Lower leg skin (tissue), 4 donors: ENCODE measurements at regions not wholly inside any gene's neighbourhood (a gene's known extent, or its start where the extent isn't known, plus 50 kb on each side); places are given as distances from the start of the nearest gene placed in this dataset.

Experiments
- DNase-seq, 2 donors: peaks; one replicate each; pipeline ENCODE4 v3.0.0-alpha.2; 2019; ENCODE audit warnings: low spot score in 2 of 2
- H3K4me3 ChIP-seq: fragments of 200-600 bp; sonication (generic); 2 replicates; pipeline ENCODE4 v1.5.1; 2017; ENCODE audit warnings: mild to moderate bottlenecking, low read depth; ENCODE audit not compliant: poor library complexity, severe bottlenecking
- POLR2A ChIP-seq, 2 donors: fragments of 450-650 bp; IDR thresholded peaks; one replicate each; pipeline ENCODE4 v1.6.1; 2016 to 2017; ENCODE audit warnings: antibody characterized with exemption in 2 of 2, mild to moderate bottlenecking in 1 of 2, moderate library complexity in 1 of 2
- WGBS, 2 donors: methylation state at CpG; one replicate each; pipeline ENCODE4 v1.1.5; 2018; 5-methylcytosine and 5-hydroxymethylcytosine counted together
- intact Hi-C: fragments of 100-400 bp; cut with DNase I; formaldehyde crosslinking; loops from one replicate; pipeline ENCODE4 v1.15.0; 2023; ENCODE audit warnings: low total_unique reads
- TF ChIP-seq, protein P1 (sequence below), 3 donors: fragments of 450-650 bp; IDR thresholded peaks; one replicate each; pipeline ENCODE4 v1.5.1; 2016; ENCODE audit warnings: antibody characterized with exemption in 3 of 3, mild to moderate bottlenecking in 3 of 3, moderate library complexity in 2 of 3

DNA sequence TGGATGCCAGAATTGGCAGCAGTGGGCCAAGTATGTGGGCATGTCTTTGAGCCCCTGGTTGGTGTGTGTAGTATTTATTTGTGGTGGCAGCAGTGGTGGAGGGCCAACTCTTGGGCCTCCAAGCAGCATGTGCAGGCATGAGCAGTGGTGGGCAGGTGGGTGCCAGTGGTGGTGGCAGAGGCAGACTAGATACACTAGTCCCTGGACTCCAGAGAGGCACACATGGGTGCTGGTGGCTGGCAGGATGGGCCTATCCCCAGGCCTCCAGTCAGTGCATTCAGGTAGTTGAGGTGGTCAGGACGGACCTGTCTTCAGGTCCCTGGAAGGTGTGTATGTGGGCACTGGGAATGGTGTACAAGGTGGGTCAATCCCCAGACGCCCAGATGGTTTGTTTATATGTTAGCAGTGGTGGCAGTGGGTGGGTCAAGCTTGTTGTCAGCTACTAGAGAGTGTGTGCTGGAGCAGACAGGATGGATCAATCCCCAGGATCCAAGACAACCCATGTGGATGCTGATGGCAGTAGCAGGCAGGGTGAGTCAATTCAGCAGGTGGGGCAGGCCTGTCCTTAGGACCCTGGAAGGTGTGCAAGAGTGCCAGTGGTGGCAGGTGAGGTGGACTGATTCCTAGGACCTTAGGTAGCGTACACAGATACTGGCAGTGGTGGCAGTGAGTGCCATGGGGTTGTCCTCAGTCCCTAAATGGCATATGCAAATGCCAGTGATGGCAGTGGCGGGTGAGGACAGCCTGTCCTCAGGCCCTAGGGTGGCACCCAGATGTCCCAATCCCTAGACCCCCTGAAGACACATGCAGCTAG, 294.3 kb downstream of the RPS24 start:
- TF ChIP-seq POLR2A (IDR thresholded peaks at IDR 0.05) = no peak
- TF ChIP-seq, protein P1, sequence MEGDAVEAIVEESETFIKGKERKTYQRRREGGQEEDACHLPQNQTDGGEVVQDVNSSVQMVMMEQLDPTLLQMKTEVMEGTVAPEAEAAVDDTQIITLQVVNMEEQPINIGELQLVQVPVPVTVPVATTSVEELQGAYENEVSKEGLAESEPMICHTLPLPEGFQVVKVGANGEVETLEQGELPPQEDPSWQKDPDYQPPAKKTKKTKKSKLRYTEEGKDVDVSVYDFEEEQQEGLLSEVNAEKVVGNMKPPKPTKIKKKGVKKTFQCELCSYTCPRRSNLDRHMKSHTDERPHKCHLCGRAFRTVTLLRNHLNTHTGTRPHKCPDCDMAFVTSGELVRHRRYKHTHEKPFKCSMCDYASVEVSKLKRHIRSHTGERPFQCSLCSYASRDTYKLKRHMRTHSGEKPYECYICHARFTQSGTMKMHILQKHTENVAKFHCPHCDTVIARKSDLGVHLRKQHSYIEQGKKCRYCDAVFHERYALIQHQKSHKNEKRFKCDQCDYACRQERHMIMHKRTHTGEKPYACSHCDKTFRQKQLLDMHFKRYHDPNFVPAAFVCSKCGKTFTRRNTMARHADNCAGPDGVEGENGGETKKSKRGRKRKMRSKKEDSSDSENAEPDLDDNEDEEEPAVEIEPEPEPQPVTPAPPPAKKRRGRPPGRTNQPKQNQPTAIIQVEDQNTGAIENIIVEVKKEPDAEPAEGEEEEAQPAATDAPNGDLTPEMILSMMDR (IDR thresholded peaks at IDR 0.05) = no peak
- peak in 1 of 2 donors; percentile 49 for DNase-seq
- 93 to 94% methylated on average over 3 to 4 of the region's 4 CpGs for WGBS, 2 donors
- H3K4me3 ChIP-seq = no peak overlapping the region
- intact Hi-C loops = no loop called here

DNA sequence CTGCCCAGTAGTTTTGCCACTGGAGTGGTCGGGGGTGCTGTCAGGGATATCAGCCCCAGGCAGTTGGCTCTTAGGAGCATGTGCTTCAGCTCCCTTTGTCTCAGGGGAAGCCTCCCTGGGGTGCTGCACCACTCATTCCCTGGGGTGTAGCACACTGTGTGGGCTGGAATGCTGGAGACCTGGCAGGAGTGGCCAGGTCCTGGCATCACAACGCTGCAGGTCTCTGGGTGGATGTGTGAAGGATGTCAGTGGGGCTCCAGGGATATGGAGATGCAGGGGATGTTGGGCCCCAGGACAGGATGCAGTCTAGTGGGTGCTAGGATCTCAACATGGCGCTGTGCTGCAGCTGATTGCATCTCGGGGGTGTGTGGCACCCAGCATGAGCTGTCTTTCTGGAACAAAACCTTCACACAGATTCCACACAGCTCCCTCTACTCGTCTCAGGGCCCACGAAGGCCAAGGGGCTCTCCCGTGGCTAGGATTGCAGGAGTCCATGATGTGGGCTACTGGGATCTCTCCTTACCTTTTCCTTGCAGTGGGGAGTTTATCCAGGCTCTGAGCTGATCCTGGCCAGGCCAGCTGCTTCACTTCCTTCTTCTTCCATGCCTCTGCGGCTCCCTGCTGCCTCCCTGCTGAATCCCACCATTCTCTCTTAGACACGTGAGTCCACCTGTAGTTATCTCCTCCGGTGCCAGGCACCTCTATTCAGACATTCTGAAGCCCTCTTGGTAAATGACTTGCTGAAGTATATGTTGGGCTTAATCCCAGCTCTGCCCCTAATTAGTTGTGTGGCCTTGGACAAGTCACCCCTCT, 295.1 kb downstream of the RPS24 start:
- no peak for TF ChIP-seq POLR2A (IDR thresholded peaks at IDR 0.05)
- TF ChIP-seq, protein P1 (IDR thresholded peaks at IDR 0.05) = no peak
- 90 to 92% methylated on average over 9 to 10 of the region's 10 CpGs for WGBS, 2 donors
- H3K4me3 ChIP-seq = no peak overlapping the region
- peak in 1 of 2 donors; percentile 42 for DNase-seq
- intact Hi-C loops = no loop called here

DNA sequence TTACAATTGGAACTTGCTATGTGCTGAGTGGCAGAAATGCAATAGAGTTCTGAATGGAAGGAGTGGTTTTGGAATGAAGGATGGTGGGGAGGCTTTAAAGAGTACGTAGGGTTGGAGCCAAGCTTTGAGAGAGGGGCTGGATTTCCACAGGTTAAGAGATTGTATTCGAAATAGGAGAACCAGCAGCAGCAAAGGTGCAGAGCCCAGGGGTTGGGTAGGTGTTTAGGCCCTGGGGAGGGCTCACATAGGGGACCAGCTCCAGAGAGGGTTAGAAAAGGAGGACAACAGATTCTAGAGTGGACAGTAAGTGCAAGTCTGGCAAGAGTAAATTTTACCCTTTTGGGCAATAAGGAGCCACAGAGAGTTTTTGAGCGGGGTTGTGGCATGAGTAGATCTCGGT, 297.2 kb downstream of the RPS24 start:
- TF ChIP-seq POLR2A (IDR thresholded peaks at IDR 0.05) = no peak
- TF ChIP-seq, protein P1 (IDR thresholded peaks at IDR 0.05) = no peak
- no peak overlapping the region for H3K4me3 ChIP-seq
- no peak for DNase-seq
- intact Hi-C loops = no loop called here
- WGBS, 2 donors = 89 to 91% methylated on average over 4 of the region's 4 CpGs

DNA sequence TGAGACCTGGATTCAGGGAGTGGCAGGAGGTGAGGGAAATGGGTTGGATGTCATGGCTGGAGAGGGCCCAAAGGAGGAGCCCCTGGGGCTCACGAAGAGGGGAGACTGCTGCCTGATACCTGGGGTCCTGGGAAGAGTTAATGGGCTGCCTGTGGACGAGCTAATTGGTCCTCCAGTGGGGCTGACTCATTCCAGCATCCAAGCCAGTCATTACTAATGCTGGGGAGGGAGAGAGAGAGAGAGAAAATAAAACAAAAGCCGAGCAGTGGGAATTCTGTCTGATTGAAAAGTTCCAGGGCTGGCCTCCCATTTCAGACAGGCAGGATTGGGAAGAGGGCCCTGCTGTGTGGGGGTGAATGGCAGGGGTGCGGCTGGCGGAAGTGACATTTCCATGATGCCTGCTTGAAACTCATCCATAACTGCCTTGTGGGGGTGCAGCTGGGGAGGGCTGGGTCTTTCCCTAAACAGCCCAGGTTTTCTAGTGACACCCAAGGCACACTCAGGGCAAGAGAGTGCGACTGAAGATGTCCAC, 297.8 kb downstream of the RPS24 start:
- TF ChIP-seq, protein P1 (IDR thresholded peaks at IDR 0.05) = no peak
- TF ChIP-seq POLR2A (IDR thresholded peaks at IDR 0.05) = no peak
- 44 to 59% methylated on average over 6 of the region's 6 CpGs for WGBS, 2 donors

DNA sequence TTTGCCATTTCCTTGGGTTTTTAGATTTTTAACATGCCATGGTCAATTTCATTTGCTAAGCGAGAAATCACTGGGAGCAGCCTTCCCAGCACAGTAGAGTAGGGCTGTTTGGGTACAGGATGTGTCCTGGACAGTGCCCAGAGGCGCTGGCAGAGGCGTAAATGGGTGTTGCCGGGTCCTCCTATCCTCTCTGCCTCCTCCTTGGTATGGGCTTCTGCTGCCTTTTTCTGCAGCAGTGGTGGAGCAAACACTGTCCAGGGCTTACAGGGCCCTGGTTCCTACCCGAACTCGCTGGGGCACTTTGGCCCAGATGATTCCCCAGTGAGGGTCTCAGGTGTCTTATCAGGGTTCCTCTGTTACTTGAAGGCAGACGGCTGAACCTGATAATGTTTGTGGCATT, 298.3 kb downstream of the RPS24 start:
- 75 to 81% methylated on average over 7 of the region's 7 CpGs for WGBS, 2 donors
- no peak for TF ChIP-seq POLR2A (IDR thresholded peaks at IDR 0.05)
- TF ChIP-seq, protein P1 (IDR thresholded peaks at IDR 0.05) = no peak
- DNase-seq = peak in 1 of 2 donors; percentile 85
- intact Hi-C loops = no loop called here
- no peak overlapping the region for H3K4me3 ChIP-seq

More for the DNA sequence above, 297.8 kb downstream of the RPS24 start:
- no peak overlapping the region for H3K4me3 ChIP-seq
- intact Hi-C loops = no loop called here
- DNase-seq = peak in 1 of 2 donors; percentile 84
